HEK293T (cell line): ENCODE measurements at regions not wholly inside any gene's neighbourhood (a gene's known extent, or its start where the extent isn't known, plus 50 kb on each side); places are given as distances from the start of the nearest gene placed in this dataset.

Experiments used
- BHLHE40 ChIP-seq: fragments of 450-650 bp; IDR thresholded peaks from 2 replicates; pipeline ENCODE4 v1.6.1; 2016; ENCODE audit warnings: mild to moderate bottlenecking, moderate library complexity, borderline replicate concordance
- CTBP1 ChIP-seq: fragments of 450-650 bp; IDR thresholded peaks from 2 replicates; pipeline ENCODE4 v1.6.1; 2016; ENCODE audit warnings: borderline replicate concordance
- ELF4 ChIP-seq: fragments of 450-650 bp; IDR thresholded peaks from 2 replicates; pipeline ENCODE4 v1.6.1; 2017; ENCODE audit warnings: antibody characterized with exemption
- FOXA1 ChIP-seq: fragments of 450-650 bp; IDR thresholded peaks from 2 replicates; pipeline ENCODE4 v1.6.1; 2016; ENCODE audit warnings: mild to moderate bottlenecking
- FOXK2 ChIP-seq: fragments of 450-650 bp; IDR thresholded peaks from 2 replicates; pipeline ENCODE4 v1.6.1; 2016; ENCODE audit warnings: mild to moderate bottlenecking
- FOXM1 ChIP-seq: fragments of 450-650 bp; IDR thresholded peaks from 2 replicates; pipeline ENCODE4 v1.6.1; 2017; ENCODE audit warnings: mild to moderate bottlenecking, borderline replicate concordance
- L3MBTL2 ChIP-seq: fragments of 450-650 bp; conservative IDR thresholded peaks from 2 replicates; pipeline ENCODE4 v1.6.1; 2016; ENCODE audit warnings: mild to moderate bottlenecking
- NFRKB ChIP-seq: fragments of 450-650 bp; IDR thresholded peaks from 2 replicates; pipeline ENCODE4 v1.6.1; 2016; ENCODE audit warnings: mild to moderate bottlenecking, moderate library complexity
- PKNOX1 ChIP-seq: fragments of 450-650 bp; IDR thresholded peaks from 2 replicates; pipeline ENCODE4 v1.6.1; 2016
- SP1 ChIP-seq: fragments of 450-650 bp; IDR thresholded peaks from 2 replicates; pipeline ENCODE4 v1.6.1; 2017
- SUZ12 ChIP-seq: fragments of 450-650 bp; IDR thresholded peaks from 2 replicates; pipeline ENCODE4 v1.6.1; 2016; ENCODE audit warnings: mild to moderate bottlenecking
- TARDBP ChIP-seq: fragments of 450-650 bp; IDR thresholded peaks from 2 replicates; pipeline ENCODE4 v1.6.1; 2016
- ZNF384 ChIP-seq: fragments of 450-650 bp; IDR thresholded peaks from 2 replicates; pipeline ENCODE4 v1.6.1; 2016

GRCh38 chr5:82909771-82910170 lies 167.4 kb downstream of the TMEM167A start:
- TF ChIP-seq ZNF384 = no peak
- no peak for TF ChIP-seq SP1
- no peak for TF ChIP-seq L3MBTL2
- TF ChIP-seq SUZ12 = no peak
- TF ChIP-seq NFRKB = no peak
- no peak for TF ChIP-seq TARDBP
- no peak for TF ChIP-seq BHLHE40
- TF ChIP-seq FOXA1 = no peak
- TF ChIP-seq PKNOX1 = no peak
- no peak for TF ChIP-seq ELF4
- TF ChIP-seq FOXM1 = no peak
- TF ChIP-seq CTBP1 = no peak
- no peak for TF ChIP-seq FOXK2
